ENCODE measurements at regions not wholly inside any gene's neighbourhood (a gene's known extent, or its start where the extent isn't known, plus 50 kb on each side); places are given as distances from the start of the nearest gene placed in this dataset.

- no peaks in the 10 kb centered on the region for H4K20me1 ChIP-seq (ENCODE audit: low read depth, low read length)
- no peaks in the 10 kb centered on the region for H3F3A ChIP-seq (ENCODE audit: insufficient read depth)
- H3K27ac ChIP-seq (ENCODE audit: low read depth, low read length), result no peak overlapping the region
- no peaks in the 10 kb centered on the region for H3K27me3 ChIP-seq (ENCODE audit: low read length)
- no peaks in the 10 kb centered on the region for H3K9me2 ChIP-seq (replicated peaks; ENCODE audit: insufficient read depth, low read length)
- H3K4me2 ChIP-seq (ENCODE audit: low read depth, low read length, poor library complexity, severe bottlenecking), result no peak overlapping the region
- H3K4me3 ChIP-seq (ENCODE audit: insufficient read depth, low read length, poor library complexity, severe bottlenecking), result no peak overlapping the region
- H3K36me3 ChIP-seq (ENCODE audit: low read length), result no peaks in the 10 kb centered on the region
- no peaks in the 10 kb centered on the region for H3K79me2 ChIP-seq (ENCODE audit: insufficient read depth, low read length)
- no peaks in the 10 kb centered on the region for H3K9me3 ChIP-seq (ENCODE audit: insufficient read depth, low read length)
- TF ChIP-seq CTCF (IDR thresholded peaks at IDR 0.05; ENCODE audit: insufficient read depth, low read length, poor library complexity, severe bottlenecking) (no peak), EZH2phosphoT487 (conservative IDR thresholded peaks at IDR 0.05; ENCODE audit: low read length) (no peak)
- H3K9ac ChIP-seq (ENCODE audit: low read length), result no peak overlapping the region
- no peak overlapping the region for H2AFZ ChIP-seq (ENCODE audit: low read depth, low read length, severe bottlenecking)
Measured at GRCh38 chr4:135267148-135267865, 1065.7 kb upstream of the PABPC4L start.

- Histone ChIP-seq H3K9me3 (ENCODE audit: insufficient read depth, low read length) (no peaks in the 10 kb centered on the region), H3F3A (ENCODE audit: insufficient read depth) (no peaks in the 10 kb centered on the region), H3K4me3 (ENCODE audit: insufficient read depth, low read length, poor library complexity, severe bottlenecking) (no peak overlapping the region), H3K36me3 (ENCODE audit: low read length) (no peaks in the 10 kb centered on the region), H3K4me2 (ENCODE audit: low read depth, low read length, poor library complexity, severe bottlenecking) (no peak overlapping the region), H4K20me1 (ENCODE audit: low read depth, low read length) (no peaks in the 10 kb centered on the region), H3K79me2 (ENCODE audit: insufficient read depth, low read length) (no peaks in the 10 kb centered on the region), H3K9ac (ENCODE audit: low read length) (no peak overlapping the region), H3K27me3 (ENCODE audit: low read length) (no peaks in the 10 kb centered on the region), H2AFZ (ENCODE audit: low read depth, low read length, severe bottlenecking) (no peak overlapping the region), H3K9me2 (replicated peaks; ENCODE audit: insufficient read depth, low read length) (no peaks in the 10 kb centered on the region), H3K27ac (ENCODE audit: low read depth, low read length) (no peak overlapping the region)
- TF ChIP-seq CTCF (IDR thresholded peaks at IDR 0.05; ENCODE audit: insufficient read depth, low read length, poor library complexity, severe bottlenecking) (no peak), EZH2phosphoT487 (conservative IDR thresholded peaks at IDR 0.05; ENCODE audit: low read length) (no peak)
Measured at GRCh38 chr4:135256111-135256510, 1054.5 kb upstream of the PABPC4L start.

GRCh38 chr4:135250040-135250439, 1048.5 kb upstream of the PABPC4L start:
- Histone ChIP-seq H4K20me1 (ENCODE audit: low read depth, low read length) (no peaks in the 10 kb centered on the region), H3K4me2 (ENCODE audit: low read depth, low read length, poor library complexity, severe bottlenecking) (no peak overlapping the region)
- TF ChIP-seq EZH2phosphoT487 (conservative IDR thresholded peaks at IDR 0.05; ENCODE audit: low read length) (no peak), CTCF (IDR thresholded peaks at IDR 0.05; ENCODE audit: insufficient read depth, low read length, poor library complexity, severe bottlenecking) (no peak)

More at GRCh38 chr4:135250040-135250439, 1048.5 kb upstream of the PABPC4L start:
- Histone ChIP-seq H3K79me2 (ENCODE audit: insufficient read depth, low read length) (no peaks in the 10 kb centered on the region), H3K36me3 (ENCODE audit: low read length) (no peaks in the 10 kb centered on the region), H3K9me2 (replicated peaks; ENCODE audit: insufficient read depth, low read length) (no peaks in the 10 kb centered on the region), H3K27ac (ENCODE audit: low read depth, low read length) (no peak overlapping the region), H3K27me3 (ENCODE audit: low read length) (no peaks in the 10 kb centered on the region), H3K9ac (ENCODE audit: low read length) (no peak overlapping the region), H2AFZ (ENCODE audit: low read depth, low read length, severe bottlenecking) (no peak overlapping the region), H3K9me3 (ENCODE audit: insufficient read depth, low read length) (no peaks in the 10 kb centered on the region), H3F3A (ENCODE audit: insufficient read depth) (no peaks in the 10 kb centered on the region), H3K4me3 (ENCODE audit: insufficient read depth, low read length, poor library complexity, severe bottlenecking) (no peak overlapping the region)

Measured in SU-DHL-6 (cell line).